ENCODE measurements at regions not wholly inside any gene's neighbourhood (a gene's known extent, or its start where the extent isn't known, plus 50 kb on each side); places are given as distances from the start of the nearest gene placed in this dataset.

- TF ChIP-seq CTCF (IDR thresholded peaks at IDR 0.05; ENCODE audit: low read depth, low read length, missing control alignments) = no peak
- no peak overlapping the region for H3K4me3 ChIP-seq (replicated peaks; ENCODE audit: low read depth, low read length)
- no peak for DNase-seq (ENCODE audit: extremely low read depth, low read depth)
These were observed 300.9 kb upstream of the DCN start for GRCh38 chr12:91483471-91483985.

- DNase-seq (ENCODE audit: extremely low read depth, low read depth) = no peak
- no peak overlapping the region for H3K4me3 ChIP-seq (replicated peaks; ENCODE audit: low read depth, low read length)
- TF ChIP-seq CTCF (IDR thresholded peaks at IDR 0.05; ENCODE audit: low read depth, low read length, missing control alignments) = no peak
These were observed 299.6 kb upstream of the DCN start for GRCh38 chr12:91482231-91482630.

GRCh38 chr12:91478500-91478899 lies 295.9 kb upstream of the DCN start:
- DNase-seq (ENCODE audit: extremely low read depth, low read depth) = no peak
- no peak for TF ChIP-seq CTCF (IDR thresholded peaks at IDR 0.05; ENCODE audit: low read depth, low read length, missing control alignments)

GRCh38 chr12:91467686-91468085 lies 285.1 kb upstream of the DCN start:
- H3K4me3 ChIP-seq (replicated peaks; ENCODE audit: low read depth, low read length) = no peak overlapping the region
- no peak for TF ChIP-seq CTCF (IDR thresholded peaks at IDR 0.05; ENCODE audit: low read depth, low read length, missing control alignments)
- no peak for DNase-seq (ENCODE audit: extremely low read depth, low read depth)

More at GRCh38 chr12:91478500-91478899, 295.9 kb upstream of the DCN start:
- H3K4me3 ChIP-seq (replicated peaks; ENCODE audit: low read depth, low read length) = no peak overlapping the region

GRCh38 chr12:91461061-91461460 lies 278.4 kb upstream of the DCN start:
- TF ChIP-seq CTCF (IDR thresholded peaks at IDR 0.05; ENCODE audit: low read depth, low read length, missing control alignments) = no peak
- no peak overlapping the region for H3K4me3 ChIP-seq (replicated peaks; ENCODE audit: low read depth, low read length)
- DNase-seq (ENCODE audit: extremely low read depth, low read depth) = no peak

GRCh38 chr12:91460469-91460868 lies 277.9 kb upstream of the DCN start:
- no peak overlapping the region for H3K4me3 ChIP-seq (replicated peaks; ENCODE audit: low read depth, low read length)
- no peak for DNase-seq (ENCODE audit: extremely low read depth, low read depth)
- TF ChIP-seq CTCF (IDR thresholded peaks at IDR 0.05; ENCODE audit: low read depth, low read length, missing control alignments) = no peak

GRCh38 chr12:91455321-91455720 lies 272.7 kb upstream of the DCN start:
- no peak for DNase-seq (ENCODE audit: extremely low read depth, low read depth)
- no peak for TF ChIP-seq CTCF (IDR thresholded peaks at IDR 0.05; ENCODE audit: low read depth, low read length, missing control alignments)
- H3K4me3 ChIP-seq (replicated peaks; ENCODE audit: low read depth, low read length) = no peak overlapping the region

All from HFF-Myc (cell line).